Neural progenitor cell (in vitro differentiated cells): ENCODE measurements at regions not wholly inside any gene's neighbourhood (a gene's known extent, or its start where the extent isn't known, plus 50 kb on each side); places are given as distances from the start of the nearest gene placed in this dataset.

Experiments used
- CTCF ChIP-seq: fragments of 200-600 bp; sonication (generic); IDR thresholded peaks from 2 replicates; pipeline ENCODE4 v1.5.1; 2017; ENCODE audit warnings: antibody characterized with exemption, mild to moderate bottlenecking
- EZH2 ChIP-seq: fragments of 200-600 bp; sonication (generic); IDR thresholded peaks from 2 replicates; pipeline ENCODE4 v1.6.1; 2017; ENCODE audit warnings: antibody characterized with exemption, mild to moderate bottlenecking, moderate library complexity
- EZH2phosphoT487 ChIP-seq: fragments of 200-600 bp; sonication (generic); IDR thresholded peaks from 2 replicates; pipeline ENCODE4 v1.6.1; 2017; ENCODE audit warnings: antibody characterized with exemption

GRCh38 chr11:26276798-26277424 is 55.0 kb upstream of the ANO3 start:
- TF ChIP-seq CTCF (peak; percentile 99), EZH2phosphoT487 (no peak), EZH2 (no peak)
